ENCODE measurements at regions not wholly inside any gene's neighbourhood (a gene's known extent, or its start where the extent isn't known, plus 50 kb on each side); places are given as distances from the start of the nearest gene placed in this dataset.

DNA sequence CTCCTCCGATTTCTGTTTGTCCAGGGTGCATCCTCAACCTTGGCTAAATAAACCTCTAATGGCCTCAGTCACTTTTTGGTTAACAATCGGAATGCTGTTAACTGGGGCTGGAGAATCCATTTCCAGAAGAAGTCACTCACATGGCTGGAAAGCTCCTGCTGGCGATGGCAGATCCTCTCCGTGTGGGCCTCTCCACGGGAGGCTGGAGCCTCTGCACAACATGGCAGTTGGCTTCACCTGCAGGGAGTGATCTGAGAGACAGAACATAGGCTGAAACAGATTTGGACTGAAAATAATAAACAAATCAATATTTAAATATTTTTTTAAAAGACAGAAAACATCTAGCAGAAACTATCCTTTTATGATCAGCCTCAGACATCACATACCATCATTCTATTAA, 66.8 kb upstream of the FICD start:
- Histone ChIP-seq H4K20me1 (ENCODE audit: insufficient read depth, low read length) (no peaks in the 10 kb centered on the region), H3K4me1 (ENCODE audit: insufficient read depth, low read length) (no peaks in the 10 kb centered on the region), H2AFZ (ENCODE audit: low read length) (no peak overlapping the region), H3K27me3 (ENCODE audit: control insufficient read depth in 1 of 2, insufficient read depth in 2 of 2, low read length in 2 of 2) (peaks cover 0 to 8% of the 10 kb centered on the region in 2 experiments; a peak in 3 of 5 replicates), H3K36me3 (replicated peaks in 1 of 2; ENCODE audit: control insufficient read depth in 1 of 2, insufficient read depth in 2 of 2, low read length in 2 of 2) (no peaks in the 10 kb centered on the region), H3K9ac (ENCODE audit: insufficient read depth, low read depth, low read length) (no peak overlapping the region), H3K4me2 (ENCODE audit: low read depth, low read length) (no peak overlapping the region), H3K79me2 (ENCODE audit: insufficient read depth, low read length) (no peaks in the 10 kb centered on the region), H3K9me3 (ENCODE audit: low read length) (no peaks in the 10 kb centered on the region), H3K27ac (ENCODE audit: extremely low read length, insufficient read depth, low read length) (no peak overlapping the region), H3K4me3 (replicated peaks in 1 of 3; ENCODE audit: insufficient read depth in 1 of 3, low read depth in 2 of 3, low read length in 3 of 3) (no peak overlapping the region)
- 3% methylated on average over 5 of the region's 5 CpGs for WGBS (ENCODE audit: low lambda C conversion rate)
- CTCF ChIA-PET (ENCODE audit: low intra/inter-chr PET ratio, low total read pairs), result no interaction called here
- no peak for FAIRE-seq
- POLR2A ChIA-PET, result no interaction called here
- TF ChIP-seq TARDBP (CRISPR knock-in tag; IDR thresholded peaks at IDR 0.05) (no peak), HNRNPL (IDR thresholded peaks at IDR 0.05; ENCODE audit: low read depth, low read length) (no peak), HNRNPUL1 (IDR thresholded peaks at IDR 0.05; ENCODE audit: low read depth, low read length) (no peak), KMT2A (CRISPR knock-in tag; IDR thresholded peaks at IDR 0.05) (no peak)
- BruUV-seq (replicated peaks), result no TSS peak
- no peak for DNase-seq (ENCODE audit: low spot score)
- ATAC-seq, result no peak
- in situ Hi-C loops (cut with HindIII; ENCODE audit: extremely low pct_ligation_motif_present, low pct_unique_long_range_greater_than_20kb) (no loop called here), intact Hi-C loops (cut with micrococcal nuclease; ENCODE audit: unreplicated experiment) (no loop called here)

- WGBS (ENCODE audit: low lambda C conversion rate), result 0% methylated on average over 1 of the region's 1 CpG
- H3K27ac ChIP-seq (ENCODE audit: extremely low read length, insufficient read depth, low read length), result no peak overlapping the region
- no peaks in the 10 kb centered on the region for H3K9me3 ChIP-seq (ENCODE audit: low read length)
- H3K4me2 ChIP-seq (ENCODE audit: low read depth, low read length), result no peak overlapping the region
- intact Hi-C loops (cut with micrococcal nuclease; ENCODE audit: unreplicated experiment) (no loop called here), in situ Hi-C loops (cut with HindIII; ENCODE audit: extremely low pct_ligation_motif_present, low pct_unique_long_range_greater_than_20kb) (no loop called here)
- POLR2A ChIA-PET, result no interaction called here
- CTCF ChIA-PET (ENCODE audit: low intra/inter-chr PET ratio, low total read pairs), result no interaction called here
- H4K20me1 ChIP-seq (ENCODE audit: insufficient read depth, low read length), result no peaks in the 10 kb centered on the region
- no peaks in the 10 kb centered on the region for H3K4me1 ChIP-seq (ENCODE audit: insufficient read depth, low read length)
- no peak for ATAC-seq
- H2AFZ ChIP-seq (ENCODE audit: low read length), result no peak overlapping the region
- H3K4me3 ChIP-seq (replicated peaks in 1 of 3; ENCODE audit: insufficient read depth in 1 of 3, low read depth in 2 of 3, low read length in 3 of 3), result no peak overlapping the region
- TF ChIP-seq RXRB (CRISPR knock-in tag; IDR thresholded peaks at IDR 0.05; ENCODE audit: borderline replicate concordance) (no peak), SETDB1 (CRISPR knock-in tag; IDR thresholded peaks at IDR 0.05; ENCODE audit: borderline replicate concordance) (no peak), MIER3 (CRISPR knock-in tag; IDR thresholded peaks at IDR 0.05; ENCODE audit: borderline replicate concordance) (no peak), ZNF790 (CRISPR knock-in tag; IDR thresholded peaks at IDR 0.05; ENCODE audit: borderline replicate concordance) (no peak)
- no peak for DNase-seq (ENCODE audit: low spot score)
- no TSS peak for BruUV-seq (replicated peaks)
- H3K79me2 ChIP-seq (ENCODE audit: insufficient read depth, low read length), result no peaks in the 10 kb centered on the region
- no peaks in the 10 kb centered on the region for H3K36me3 ChIP-seq (replicated peaks in 1 of 2; ENCODE audit: control insufficient read depth in 1 of 2, insufficient read depth in 2 of 2, low read length in 2 of 2)
- no peak for FAIRE-seq
- no peak overlapping the region for H3K9ac ChIP-seq (ENCODE audit: insufficient read depth, low read depth, low read length)
- H3K27me3 ChIP-seq (ENCODE audit: control insufficient read depth in 1 of 2, insufficient read depth in 2 of 2, low read length in 2 of 2), result peaks cover 0 to 10% of the 10 kb centered on the region in 2 experiments; a peak in 3 of 5 replicates
Observed at GRCh38 chr12:108447168-108447832, 67.8 kb upstream of the FICD start.
